ENCODE measurements at regions not wholly inside any gene's neighbourhood (a gene's known extent, or its start where the extent isn't known, plus 50 kb on each side); places are given as distances from the start of the nearest gene placed in this dataset.
A peak's percentile ranks its signal among the peaks of the same experiment; 100 is the strongest.

- no peaks in the 10 kb centered on the region for H3K36me3 ChIP-seq
- H3K4me1 ChIP-seq: no peaks in the 10 kb centered on the region
- DNase-seq: no peak
- no peak overlapping the region for H3K4me3 ChIP-seq
- in situ Hi-C loops (cut with MboI; ENCODE audit: low sequenced_read_pairs in 4 of 4) (no loop called here), intact Hi-C loops (cut with DNase I; ENCODE audit: low total_unique reads) (no loop called here)
- no peak for ATAC-seq
- H3K27me3 ChIP-seq: no peaks in the 10 kb centered on the region
- no peak overlapping the region for H3K27ac ChIP-seq
- no peak for TF ChIP-seq POLR2A (IDR thresholded peaks at IDR 0.05)
- TF ChIP-seq, protein P1, sequence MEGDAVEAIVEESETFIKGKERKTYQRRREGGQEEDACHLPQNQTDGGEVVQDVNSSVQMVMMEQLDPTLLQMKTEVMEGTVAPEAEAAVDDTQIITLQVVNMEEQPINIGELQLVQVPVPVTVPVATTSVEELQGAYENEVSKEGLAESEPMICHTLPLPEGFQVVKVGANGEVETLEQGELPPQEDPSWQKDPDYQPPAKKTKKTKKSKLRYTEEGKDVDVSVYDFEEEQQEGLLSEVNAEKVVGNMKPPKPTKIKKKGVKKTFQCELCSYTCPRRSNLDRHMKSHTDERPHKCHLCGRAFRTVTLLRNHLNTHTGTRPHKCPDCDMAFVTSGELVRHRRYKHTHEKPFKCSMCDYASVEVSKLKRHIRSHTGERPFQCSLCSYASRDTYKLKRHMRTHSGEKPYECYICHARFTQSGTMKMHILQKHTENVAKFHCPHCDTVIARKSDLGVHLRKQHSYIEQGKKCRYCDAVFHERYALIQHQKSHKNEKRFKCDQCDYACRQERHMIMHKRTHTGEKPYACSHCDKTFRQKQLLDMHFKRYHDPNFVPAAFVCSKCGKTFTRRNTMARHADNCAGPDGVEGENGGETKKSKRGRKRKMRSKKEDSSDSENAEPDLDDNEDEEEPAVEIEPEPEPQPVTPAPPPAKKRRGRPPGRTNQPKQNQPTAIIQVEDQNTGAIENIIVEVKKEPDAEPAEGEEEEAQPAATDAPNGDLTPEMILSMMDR (IDR thresholded peaks at IDR 0.05 in 4 of 5, conservative IDR thresholded peaks at IDR 0.05 in 1 of 5): no peak
- H3K9me3 ChIP-seq: no peaks in the 10 kb centered on the region
Observed at GRCh38 chr7:91329571-91329970, 65.3 kb downstream of the FZD1 start.

- DNase-seq (no peak), ATAC-seq (no peak)
- no peaks in the 10 kb centered on the region for H3K36me3 ChIP-seq
- no peak overlapping the region for H3K4me3 ChIP-seq
- intact Hi-C loops (cut with DNase I; ENCODE audit: low total_unique reads): no loop called here
- no peak overlapping the region for H3K27ac ChIP-seq
- in situ Hi-C loops (cut with MboI; ENCODE audit: low sequenced_read_pairs in 4 of 4): no loop called here
- TF ChIP-seq, protein P1 (IDR thresholded peaks at IDR 0.05 in 4 of 5, conservative IDR thresholded peaks at IDR 0.05 in 1 of 5): no peak
- TF ChIP-seq POLR2A (IDR thresholded peaks at IDR 0.05): no peak
- no peaks in the 10 kb centered on the region for H3K27me3 ChIP-seq
- no peaks in the 10 kb centered on the region for H3K4me1 ChIP-seq
- no peaks in the 10 kb centered on the region for H3K9me3 ChIP-seq
Observed at GRCh38 chr7:91330191-91330808, 66.1 kb downstream of the FZD1 start.

DNA sequence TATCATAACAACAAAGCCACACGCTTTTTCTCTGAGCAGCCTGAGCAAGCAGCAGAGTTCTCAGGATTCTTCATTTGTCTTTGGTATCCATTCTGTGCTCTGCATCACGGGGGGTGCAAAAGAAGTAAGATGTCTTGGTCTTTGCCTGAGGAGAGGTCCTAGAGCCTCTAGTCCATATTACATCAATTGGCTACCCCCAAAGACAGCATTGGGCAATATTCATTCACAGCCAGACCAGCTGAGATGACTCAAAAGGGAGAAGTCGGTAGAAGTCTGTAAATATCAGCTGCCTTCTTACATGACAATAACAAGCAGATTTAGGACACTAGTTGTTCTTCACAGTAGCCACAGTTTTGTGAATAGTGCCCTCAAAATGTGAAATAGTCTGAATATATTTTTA, 66.6 kb downstream of the FZD1 start:
- ATAC-seq: peak; percentile 54 to 72
- Histone ChIP-seq H3K4me1 (no peaks in the 10 kb centered on the region), H3K36me3 (no peaks in the 10 kb centered on the region), H3K4me3 (no peak overlapping the region), H3K27me3 (no peaks in the 10 kb centered on the region), H3K27ac (peak overlapping the region in 1 of 4 donors; percentile 7), H3K9me3 (no peaks in the 10 kb centered on the region)
- no peak for TF ChIP-seq POLR2A (IDR thresholded peaks at IDR 0.05)
- TF ChIP-seq, protein P1 (IDR thresholded peaks at IDR 0.05 in 4 of 5, conservative IDR thresholded peaks at IDR 0.05 in 1 of 5): no peak
- DNase-seq: peak in 1 of 2 donors; percentile 15
- in situ Hi-C loops (cut with MboI; ENCODE audit: low sequenced_read_pairs in 4 of 4) (no loop called here), intact Hi-C loops (cut with DNase I; ENCODE audit: low total_unique reads) (no loop called here)

DNA sequence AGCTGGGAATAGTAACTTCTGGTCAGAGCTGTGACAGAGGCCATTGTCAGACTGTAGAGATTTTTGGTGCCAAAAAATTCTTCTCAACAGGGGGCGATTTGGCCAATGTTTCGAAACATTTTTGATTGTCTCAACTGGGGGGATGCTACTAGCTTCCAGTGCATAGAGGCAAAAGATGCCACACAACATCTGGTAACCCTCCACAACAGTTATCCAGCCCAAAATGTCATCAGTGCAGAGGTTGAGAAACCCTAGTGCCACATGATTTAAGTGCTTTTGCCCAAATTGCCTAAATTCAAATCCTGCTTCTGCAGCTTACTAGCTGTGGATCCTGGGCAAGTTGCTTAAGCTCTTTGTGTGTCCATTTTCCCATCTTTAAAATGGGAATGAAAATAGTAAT, 71.9 kb downstream of the FZD1 start:
- Histone ChIP-seq H3K4me1 (no peaks in the 10 kb centered on the region), H3K27ac (no peak overlapping the region), H3K4me3 (no peak overlapping the region), H3K27me3 (no peaks in the 10 kb centered on the region), H3K36me3 (no peaks in the 10 kb centered on the region), H3K9me3 (no peaks in the 10 kb centered on the region)
- intact Hi-C loops (cut with DNase I; ENCODE audit: low total_unique reads): no loop called here
- TF ChIP-seq POLR2A (IDR thresholded peaks at IDR 0.05): no peak
- TF ChIP-seq, protein P1 (IDR thresholded peaks at IDR 0.05 in 4 of 5, conservative IDR thresholded peaks at IDR 0.05 in 1 of 5): no peak
- ATAC-seq (no peak), DNase-seq (no peak)
- in situ Hi-C loops (cut with MboI; ENCODE audit: low sequenced_read_pairs in 4 of 4): no loop called here
